GM18868 (cell line): ENCODE measurements at regions not wholly inside any gene's neighbourhood (a gene's known extent, or its start where the extent isn't known, plus 50 kb on each side); places are given as distances from the start of the nearest gene placed in this dataset.

Experiments used
- ATAC-seq: cut with Tn5 transposase; IDR thresholded peaks from one replicate; pipeline ENCODE4 v1.9.1; 2021; ENCODE audit warnings: mild to moderate bottlenecking, moderate library complexity; ENCODE audit not compliant: unreplicated experiment

GRCh38 chr7:25789701-25790640, 362.0 kb upstream of the NFE2L3 start:
- no peak for ATAC-seq

- ATAC-seq = no peak
These were observed 361.0 kb upstream of the NFE2L3 start for GRCh38 chr7:25790963-25791362.

- no peak for ATAC-seq
These were observed 359.4 kb upstream of the NFE2L3 start for GRCh38 chr7:25792586-25792985.

- no peak for ATAC-seq
These were observed 356.2 kb upstream of the NFE2L3 start for GRCh38 chr7:25795824-25796235.

GRCh38 chr7:25798344-25798743, 353.7 kb upstream of the NFE2L3 start:
- no peak for ATAC-seq

GRCh38 chr7:25801214-25801613, 350.8 kb upstream of the NFE2L3 start:
- no peak for ATAC-seq

- no peak for ATAC-seq
These were observed 349.9 kb upstream of the NFE2L3 start for GRCh38 chr7:25802057-25802456.

- ATAC-seq = no peak
These were observed 349.5 kb upstream of the NFE2L3 start for GRCh38 chr7:25802473-25802872.

- no peak for ATAC-seq
These were observed 348.7 kb upstream of the NFE2L3 start for GRCh38 chr7:25803117-25803887.

GRCh38 chr7:25804154-25804553, 347.8 kb upstream of the NFE2L3 start:
- ATAC-seq = no peak

GRCh38 chr7:25805027-25805687, 346.8 kb upstream of the NFE2L3 start:
- ATAC-seq = no peak

GRCh38 chr7:25807086-25807611, 344.8 kb upstream of the NFE2L3 start:
- ATAC-seq = no peak

- ATAC-seq = no peak
These were observed 342.6 kb upstream of the NFE2L3 start for GRCh38 chr7:25809441-25809840.

- ATAC-seq = no peak
These were observed 339.7 kb upstream of the NFE2L3 start for GRCh38 chr7:25812086-25812850.

- ATAC-seq = no peak
These were observed 338.6 kb upstream of the NFE2L3 start for GRCh38 chr7:25813381-25813780.

- ATAC-seq = no peak
These were observed 336.3 kb upstream of the NFE2L3 start for GRCh38 chr7:25815711-25816110.

- ATAC-seq = no peak
These were observed 331.5 kb upstream of the NFE2L3 start for GRCh38 chr7:25820432-25821040.

- peak; percentile 54 for ATAC-seq
These were observed 330.8 kb upstream of the NFE2L3 start for GRCh38 chr7:25821225-25821624.

GRCh38 chr7:25822823-25823222, 329.2 kb upstream of the NFE2L3 start:
- ATAC-seq = no peak

- ATAC-seq = peak; percentile 66
These were observed 328.4 kb upstream of the NFE2L3 start for GRCh38 chr7:25823571-25823970.
